Spleen (tissue), 11 donors: ENCODE measurements at regions not wholly inside any gene's neighbourhood (a gene's known extent, or its start where the extent isn't known, plus 50 kb on each side); places are given as distances from the start of the nearest gene placed in this dataset.

Source experiments
- DNase-seq: peaks from one replicate; pipeline ENCODE4 v3.0.0-alpha.2; 2020
- H3K27ac ChIP-seq, 8 donors: fragments of 200-600 bp; sonication (generic) in 7 of 8; 1 replicate in 4 of 8; 2 replicates in 4 of 8; pipeline versions ENCODE4 v1.5.0 to v1.8.0; 2016 to 2021; ENCODE audit warnings: inconsistent platforms in 4 of 8, mild to moderate bottlenecking in 4 of 8, moderate library complexity in 1 of 8
- H3K27me3 ChIP-seq, 7 donors: fragments of 200-600 bp; sonication (generic) in 6 of 7; replicated peaks in 1 of 7; 1 replicate in 4 of 7; 2 replicates in 3 of 7; pipeline versions ENCODE4 v1.5.0 to v1.8.0; 2016 to 2021; ENCODE audit warnings: inconsistent platforms in 3 of 7, mild to moderate bottlenecking in 1 of 7
- H3K36me3 ChIP-seq, 6 donors: fragments of 200-600 bp; sonication (generic) in 5 of 6; 1 replicate in 4 of 6; 2 replicates in 2 of 6; pipeline versions ENCODE4 v1.5.0 to v1.8.0; 2016 to 2021; ENCODE audit warnings: inconsistent platforms in 2 of 6
- H3K4me1 ChIP-seq, 6 donors: fragments of 200-600 bp; sonication (generic) in 5 of 6; 1 replicate in 3 of 6; 2 replicates in 3 of 6; pipeline versions ENCODE4 v1.5.0 to v1.8.0; 2016 to 2021; ENCODE audit warnings: inconsistent platforms in 3 of 6
- H3K4me3 ChIP-seq, 8 donors: fragments of 200-600 bp; sonication (generic) in 7 of 8; 1 replicate in 4 of 8; 2 replicates in 4 of 8; pipeline versions ENCODE4 v1.5.0 to v1.8.0; 2016 to 2021; ENCODE audit warnings: inconsistent platforms in 4 of 8, mild to moderate bottlenecking in 4 of 8, moderate library complexity in 2 of 8
- H3K9me3 ChIP-seq, 8 donors: fragments of 200-600 bp; sonication (generic) in 7 of 8; 1 replicate in 4 of 8; 2 replicates in 4 of 8; pipeline versions ENCODE4 v1.5.0 to v1.8.0; 2016 to 2021; ENCODE audit warnings: inconsistent platforms in 4 of 8
- POLR2A ChIP-seq, 3 donors: fragments of 450-650 bp; IDR thresholded peaks; one replicate each; pipeline ENCODE4 v1.5.1; 2017; ENCODE audit warnings: antibody characterized with exemption in 3 of 3, mild to moderate bottlenecking in 1 of 3
- POLR2AphosphoS5 ChIP-seq, 3 donors: sonication (generic); formaldehyde crosslinking; IDR thresholded peaks; one replicate each; pipeline ENCODE4 v1.5.1; 2017; ENCODE audit warnings: antibody characterized with exemption in 3 of 3
- WGBS, 5 donors: extraction: QIAGEN DNeasy Blood & Tissue Kit in 3 of 5; methylation state at CpG; one replicate each; pipeline versions ENCODE4 v1.1.5 to v1.1.7; 2013 to 2018; 5-methylcytosine and 5-hydroxymethylcytosine counted together
- intact Hi-C: fragments of 100-400 bp; cut with DNase I; formaldehyde crosslinking; loops from one replicate; pipeline ENCODE4 v1.15.0; 2023; ENCODE audit warnings: low total_unique reads
- TF ChIP-seq, protein P1 (sequence below), 11 experiments: fragments of 200-600 bp in 7 of 11; fragments of 450-650 bp in 4 of 11; sonication (generic) in 4 of 11; IDR thresholded peaks in 8 of 11; conservative IDR thresholded peaks in 3 of 11; 1 replicate in 7 of 11; 2 replicates in 4 of 11; pipeline versions ENCODE4 v1.4.0 to v1.8.0; 2016 to 2021; ENCODE audit warnings: antibody characterized with exemption in 11 of 11, inconsistent platforms in 4 of 11, mild to moderate bottlenecking in 1 of 11
- donor health status: healthy with polysubstance abuse.
- donor health status: DM: no; HTN: no; CAD: no; lungs with moderate emphysema.
- donor health status: DM: no; HTN: no; CAD: no.
- donor health status: Bipolar disorder and iron deficiency.
- donor health status: healthy.
- donor health status: DM: no; HTN: no; CAD: no.
- donor health status: DM: yes; HTN: yes; CAD: no.

DNA sequence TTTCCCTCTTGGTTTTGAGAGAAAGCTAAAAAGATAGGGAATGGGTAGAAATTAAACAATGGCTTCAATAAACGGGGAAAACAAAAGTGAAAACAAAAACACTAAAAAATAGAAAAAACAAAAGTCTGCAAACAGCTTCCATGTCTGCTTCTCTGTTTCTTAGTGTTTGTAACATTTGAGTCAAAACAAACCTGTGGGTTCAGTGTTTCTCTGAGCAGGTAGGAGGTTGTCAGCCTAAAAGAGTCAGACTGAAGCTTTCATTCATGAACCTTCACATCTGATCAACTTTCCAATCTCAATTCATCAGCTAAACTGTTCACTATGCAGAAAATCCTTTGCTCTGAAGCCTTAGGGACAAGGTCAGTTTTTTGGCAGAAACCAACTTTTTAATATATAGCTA is 102.5 kb upstream of the ADAMTS16 start:
- intact Hi-C loops = no loop called here
- Histone ChIP-seq H3K27me3 (no peaks in the 10 kb centered on the region), H3K36me3 (no peaks in the 10 kb centered on the region), H3K9me3 (peaks cover 0 to 9% (median 0%) of the 10 kb centered on the region in 8 donors), H3K4me3 (no peak overlapping the region), H3K4me1 (no peaks in the 10 kb centered on the region), H3K27ac (no peak overlapping the region)
- 53 to 69% (median 67%) methylated on average over 1 of the region's 1 CpG for WGBS, 5 donors
- TF ChIP-seq, protein P1, sequence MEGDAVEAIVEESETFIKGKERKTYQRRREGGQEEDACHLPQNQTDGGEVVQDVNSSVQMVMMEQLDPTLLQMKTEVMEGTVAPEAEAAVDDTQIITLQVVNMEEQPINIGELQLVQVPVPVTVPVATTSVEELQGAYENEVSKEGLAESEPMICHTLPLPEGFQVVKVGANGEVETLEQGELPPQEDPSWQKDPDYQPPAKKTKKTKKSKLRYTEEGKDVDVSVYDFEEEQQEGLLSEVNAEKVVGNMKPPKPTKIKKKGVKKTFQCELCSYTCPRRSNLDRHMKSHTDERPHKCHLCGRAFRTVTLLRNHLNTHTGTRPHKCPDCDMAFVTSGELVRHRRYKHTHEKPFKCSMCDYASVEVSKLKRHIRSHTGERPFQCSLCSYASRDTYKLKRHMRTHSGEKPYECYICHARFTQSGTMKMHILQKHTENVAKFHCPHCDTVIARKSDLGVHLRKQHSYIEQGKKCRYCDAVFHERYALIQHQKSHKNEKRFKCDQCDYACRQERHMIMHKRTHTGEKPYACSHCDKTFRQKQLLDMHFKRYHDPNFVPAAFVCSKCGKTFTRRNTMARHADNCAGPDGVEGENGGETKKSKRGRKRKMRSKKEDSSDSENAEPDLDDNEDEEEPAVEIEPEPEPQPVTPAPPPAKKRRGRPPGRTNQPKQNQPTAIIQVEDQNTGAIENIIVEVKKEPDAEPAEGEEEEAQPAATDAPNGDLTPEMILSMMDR (IDR thresholded peaks at IDR 0.05 in 8 of 11, conservative IDR thresholded peaks at IDR 0.05 in 3 of 11) = no peak
- TF ChIP-seq POLR2AphosphoS5 (IDR thresholded peaks at IDR 0.05) (no peak), POLR2A (IDR thresholded peaks at IDR 0.05) (no peak)
- DNase-seq = no peak

- H3K36me3 ChIP-seq = no peaks in the 10 kb centered on the region
- DNase-seq = no peak
- no peaks in the 10 kb centered on the region for H3K4me1 ChIP-seq
- TF ChIP-seq POLR2AphosphoS5 (IDR thresholded peaks at IDR 0.05) = no peak
- TF ChIP-seq POLR2A (IDR thresholded peaks at IDR 0.05) = no peak
- TF ChIP-seq, protein P1 (IDR thresholded peaks at IDR 0.05 in 8 of 11, conservative IDR thresholded peaks at IDR 0.05 in 3 of 11) = no peak
- no peak overlapping the region for H3K4me3 ChIP-seq
- 66 to 80% (median 75%) methylated on average over 4 of the region's 4 CpGs for WGBS, 5 donors
- H3K27me3 ChIP-seq = no peaks in the 10 kb centered on the region
- H3K27ac ChIP-seq = no peak overlapping the region
- no peaks in the 10 kb centered on the region for H3K9me3 ChIP-seq
- intact Hi-C loops = no loop called here
Observed at GRCh38 chr5:5039918-5040317, 100.2 kb upstream of the ADAMTS16 start.

- no peak for DNase-seq
- intact Hi-C loops = no loop called here
- Histone ChIP-seq H3K4me1 (no peaks in the 10 kb centered on the region), H3K4me3 (no peak overlapping the region), H3K9me3 (no peaks in the 10 kb centered on the region), H3K27me3 (no peaks in the 10 kb centered on the region), H3K36me3 (no peaks in the 10 kb centered on the region), H3K27ac (no peak overlapping the region)
- TF ChIP-seq POLR2A (IDR thresholded peaks at IDR 0.05) (no peak), POLR2AphosphoS5 (IDR thresholded peaks at IDR 0.05) (no peak)
- TF ChIP-seq, protein P1 (IDR thresholded peaks at IDR 0.05 in 8 of 11, conservative IDR thresholded peaks at IDR 0.05 in 3 of 11) = no peak
- WGBS, 5 donors = 76 to 96% (median 82%) methylated on average over 3 of the region's 3 CpGs
Observed at GRCh38 chr5:5040712-5041111, 99.4 kb upstream of the ADAMTS16 start.

- Histone ChIP-seq H3K27ac (no peak overlapping the region), H3K4me3 (no peak overlapping the region), H3K4me1 (no peaks in the 10 kb centered on the region), H3K9me3 (no peaks in the 10 kb centered on the region), H3K27me3 (no peaks in the 10 kb centered on the region), H3K36me3 (no peaks in the 10 kb centered on the region)
- no peak for DNase-seq
- no peak for TF ChIP-seq POLR2A (IDR thresholded peaks at IDR 0.05)
- intact Hi-C loops = no loop called here
Observed at GRCh38 chr5:5042806-5043205, 97.3 kb upstream of the ADAMTS16 start.

DNA sequence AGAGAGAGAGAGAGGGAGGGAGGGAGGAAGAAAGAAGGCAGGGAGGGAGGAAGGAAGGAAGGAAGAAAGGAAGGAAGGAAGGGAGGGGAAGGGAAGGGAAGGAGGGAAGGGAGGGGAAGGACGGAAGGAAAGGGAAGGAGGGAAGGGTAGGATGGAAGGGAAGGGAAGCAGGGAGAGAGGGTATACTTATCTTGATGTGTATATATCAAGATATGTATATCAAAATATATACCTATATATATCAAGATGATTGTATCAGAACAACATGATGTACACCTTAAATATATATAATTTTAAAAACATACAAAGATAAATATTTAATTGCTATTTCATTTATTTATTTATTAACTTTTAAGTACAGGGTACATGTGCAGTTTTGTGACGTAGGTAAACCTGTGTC is 96.8 kb upstream of the ADAMTS16 start:
- no peak overlapping the region for H3K27ac ChIP-seq
- intact Hi-C loops = no loop called here
- 20 to 57% (median 31%) methylated on average over 2 of the region's 2 CpGs for WGBS, 5 donors

More for the DNA sequence above, 96.8 kb upstream of the ADAMTS16 start:
- TF ChIP-seq POLR2A (IDR thresholded peaks at IDR 0.05) (no peak), POLR2AphosphoS5 (IDR thresholded peaks at IDR 0.05) (no peak)
- TF ChIP-seq, protein P1 (IDR thresholded peaks at IDR 0.05 in 8 of 11, conservative IDR thresholded peaks at IDR 0.05 in 3 of 11) = no peak
- Histone ChIP-seq H3K9me3 (no peaks in the 10 kb centered on the region), H3K4me1 (no peaks in the 10 kb centered on the region), H3K36me3 (no peaks in the 10 kb centered on the region), H3K4me3 (no peak overlapping the region), H3K27me3 (no peaks in the 10 kb centered on the region)
- no peak for DNase-seq
